Lower leg skin (tissue), 3 donors: ENCODE measurements at regions not wholly inside any gene's neighbourhood (a gene's known extent, or its start where the extent isn't known, plus 50 kb on each side); places are given as distances from the start of the nearest gene placed in this dataset.

Experiments used
- POLR2A ChIP-seq, 2 donors: fragments of 450-650 bp; IDR thresholded peaks; one replicate each; pipeline ENCODE4 v1.6.1; 2016 to 2017; ENCODE audit warnings: antibody characterized with exemption in 2 of 2, mild to moderate bottlenecking in 1 of 2, moderate library complexity in 1 of 2
- TF ChIP-seq, protein P1 (sequence below), 3 donors: fragments of 450-650 bp; IDR thresholded peaks; one replicate each; pipeline ENCODE4 v1.5.1; 2016; ENCODE audit warnings: antibody characterized with exemption in 3 of 3, mild to moderate bottlenecking in 3 of 3, moderate library complexity in 2 of 3

DNA sequence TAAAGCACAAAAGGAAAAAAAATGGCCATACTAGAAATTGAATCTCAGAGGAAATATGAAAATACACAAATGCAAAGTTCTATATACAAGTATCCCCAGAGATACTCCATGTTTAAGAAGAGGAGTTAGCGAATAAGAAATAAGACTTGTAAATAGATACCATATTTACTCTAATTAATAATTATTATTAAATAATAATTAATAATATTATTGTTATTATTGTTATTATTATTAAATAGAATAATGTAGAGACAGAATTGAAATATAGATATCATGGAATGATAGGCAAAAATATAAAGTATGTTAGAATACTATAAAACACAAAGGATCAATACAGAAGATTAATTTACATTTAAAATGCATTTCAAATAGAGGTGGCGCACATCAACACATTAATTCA lies 1047.5 kb upstream of the MIR17HG start:
- TF ChIP-seq, protein P1, sequence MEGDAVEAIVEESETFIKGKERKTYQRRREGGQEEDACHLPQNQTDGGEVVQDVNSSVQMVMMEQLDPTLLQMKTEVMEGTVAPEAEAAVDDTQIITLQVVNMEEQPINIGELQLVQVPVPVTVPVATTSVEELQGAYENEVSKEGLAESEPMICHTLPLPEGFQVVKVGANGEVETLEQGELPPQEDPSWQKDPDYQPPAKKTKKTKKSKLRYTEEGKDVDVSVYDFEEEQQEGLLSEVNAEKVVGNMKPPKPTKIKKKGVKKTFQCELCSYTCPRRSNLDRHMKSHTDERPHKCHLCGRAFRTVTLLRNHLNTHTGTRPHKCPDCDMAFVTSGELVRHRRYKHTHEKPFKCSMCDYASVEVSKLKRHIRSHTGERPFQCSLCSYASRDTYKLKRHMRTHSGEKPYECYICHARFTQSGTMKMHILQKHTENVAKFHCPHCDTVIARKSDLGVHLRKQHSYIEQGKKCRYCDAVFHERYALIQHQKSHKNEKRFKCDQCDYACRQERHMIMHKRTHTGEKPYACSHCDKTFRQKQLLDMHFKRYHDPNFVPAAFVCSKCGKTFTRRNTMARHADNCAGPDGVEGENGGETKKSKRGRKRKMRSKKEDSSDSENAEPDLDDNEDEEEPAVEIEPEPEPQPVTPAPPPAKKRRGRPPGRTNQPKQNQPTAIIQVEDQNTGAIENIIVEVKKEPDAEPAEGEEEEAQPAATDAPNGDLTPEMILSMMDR (IDR thresholded peaks at IDR 0.05), result no peak
- TF ChIP-seq POLR2A (IDR thresholded peaks at IDR 0.05), result no peak
